ENCODE measurements at regions not wholly inside any gene's neighbourhood (a gene's known extent, or its start where the extent isn't known, plus 50 kb on each side); places are given as distances from the start of the nearest gene placed in this dataset.

DNA sequence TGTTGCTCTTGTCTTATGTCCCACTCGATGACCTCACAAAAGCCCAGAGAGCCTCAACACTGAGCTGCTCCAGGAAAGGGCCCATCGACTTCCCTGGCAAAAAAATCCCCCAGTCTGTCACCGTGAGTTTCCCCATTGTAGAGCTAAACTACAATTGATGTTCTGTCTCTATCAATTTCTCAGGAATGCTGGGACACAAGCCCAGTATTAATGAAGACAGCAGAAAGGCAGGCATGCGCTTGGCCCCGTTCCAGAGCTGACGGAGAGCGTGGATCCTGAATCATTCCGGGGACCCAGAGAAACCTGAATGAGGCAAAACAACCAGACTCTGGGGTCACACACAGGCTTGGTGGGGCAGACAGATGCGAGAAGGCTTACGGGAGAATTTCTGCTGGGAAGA, 146.9 kb downstream of the TTC32 start:
- TF ChIP-seq, protein P1, sequence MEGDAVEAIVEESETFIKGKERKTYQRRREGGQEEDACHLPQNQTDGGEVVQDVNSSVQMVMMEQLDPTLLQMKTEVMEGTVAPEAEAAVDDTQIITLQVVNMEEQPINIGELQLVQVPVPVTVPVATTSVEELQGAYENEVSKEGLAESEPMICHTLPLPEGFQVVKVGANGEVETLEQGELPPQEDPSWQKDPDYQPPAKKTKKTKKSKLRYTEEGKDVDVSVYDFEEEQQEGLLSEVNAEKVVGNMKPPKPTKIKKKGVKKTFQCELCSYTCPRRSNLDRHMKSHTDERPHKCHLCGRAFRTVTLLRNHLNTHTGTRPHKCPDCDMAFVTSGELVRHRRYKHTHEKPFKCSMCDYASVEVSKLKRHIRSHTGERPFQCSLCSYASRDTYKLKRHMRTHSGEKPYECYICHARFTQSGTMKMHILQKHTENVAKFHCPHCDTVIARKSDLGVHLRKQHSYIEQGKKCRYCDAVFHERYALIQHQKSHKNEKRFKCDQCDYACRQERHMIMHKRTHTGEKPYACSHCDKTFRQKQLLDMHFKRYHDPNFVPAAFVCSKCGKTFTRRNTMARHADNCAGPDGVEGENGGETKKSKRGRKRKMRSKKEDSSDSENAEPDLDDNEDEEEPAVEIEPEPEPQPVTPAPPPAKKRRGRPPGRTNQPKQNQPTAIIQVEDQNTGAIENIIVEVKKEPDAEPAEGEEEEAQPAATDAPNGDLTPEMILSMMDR (conservative IDR thresholded peaks at IDR 0.05; ENCODE audit: low read depth, low read length), result no peak
- TF ChIP-seq EZH2 (IDR thresholded peaks at IDR 0.05; ENCODE audit: borderline replicate concordance, low read depth, low read length, poor library complexity, severe bottlenecking), result no peak
